Mucosa of descending colon (tissue), 3 donors: ENCODE measurements at regions not wholly inside any gene's neighbourhood (a gene's known extent, or its start where the extent isn't known, plus 50 kb on each side); places are given as distances from the start of the nearest gene placed in this dataset.

ENCODE experiments used
- ATAC-seq: fragments of 200-7000 bp; cut with Tn5 transposase; one replicate; pipeline ENCODE4 v1.9.1; 2020; ENCODE audit warnings: mild to moderate bottlenecking, moderate library complexity
- DNase-seq, 3 donors: peaks; one replicate each; pipeline ENCODE4 v3.0.0-alpha.2; 2020
- H3K36me3 ChIP-seq: fragments of 200-600 bp; one replicate; pipeline ENCODE4 v1.8.0; 2021; ENCODE audit warnings: low read depth, mild to moderate bottlenecking
- H3K4me1 ChIP-seq: fragments of 200-600 bp; one replicate; pipeline ENCODE4 v1.8.0; 2021; ENCODE audit warnings: low read depth, mild to moderate bottlenecking
- H3K4me3 ChIP-seq: fragments of 200-600 bp; one replicate; pipeline ENCODE4 v1.8.0; 2021; ENCODE audit warnings: mild to moderate bottlenecking
- H3K9me3 ChIP-seq: fragments of 200-600 bp; one replicate; pipeline ENCODE4 v1.8.0; 2021; ENCODE audit warnings: mild to moderate bottlenecking
- CTCF ChIP-seq: fragments of 200-600 bp; IDR thresholded peaks from one replicate; pipeline ENCODE4 v1.8.0; 2022; ENCODE audit warnings: antibody characterized with exemption, mild to moderate bottlenecking
- intact Hi-C, 2 donors: fragments of 100-400 bp; cut with DNase I in 1 of 2; cut with micrococcal nuclease in 1 of 2; formaldehyde crosslinking; loops; one replicate each; pipeline versions ENCODE4 v1.11.0 to v1.11.1; 2022; cut with DNase I, micrococcal nuclease
- donor health status: DM: no; HTN: no; CAD: no; lungs with moderate emphysema.
- donor health status: DM: no; HTN: no; CAD: no.
- donor health status: DM: no; HTN: yes; CAD: no.

GRCh38 chr3:74129611-74130010 is 484.8 kb downstream of the CNTN3 start:
- H3K36me3 ChIP-seq: no peaks in the 10 kb centered on the region
- DNase-seq (no peak), ATAC-seq (no peak)
- no peaks in the 10 kb centered on the region for H3K4me1 ChIP-seq
- no peak for TF ChIP-seq CTCF
- no peak overlapping the region for H3K4me3 ChIP-seq
- intact Hi-C loops: no loop called here
- H3K9me3 ChIP-seq: no peaks in the 10 kb centered on the region

GRCh38 chr3:74129056-74129455 is 485.4 kb downstream of the CNTN3 start:
- Histone ChIP-seq H3K9me3 (no peaks in the 10 kb centered on the region), H3K4me3 (no peak overlapping the region), H3K36me3 (no peaks in the 10 kb centered on the region), H3K4me1 (no peaks in the 10 kb centered on the region)
- DNase-seq: no peak
- no peak for ATAC-seq
- TF ChIP-seq CTCF: no peak
- intact Hi-C loops: no loop called here

- no peak overlapping the region for H3K4me3 ChIP-seq
- no peaks in the 10 kb centered on the region for H3K9me3 ChIP-seq
- intact Hi-C loops: no loop called here
- DNase-seq: no peak
- H3K4me1 ChIP-seq: no peaks in the 10 kb centered on the region
- no peaks in the 10 kb centered on the region for H3K36me3 ChIP-seq
- no peak for TF ChIP-seq CTCF
- ATAC-seq: no peak
These were observed 487.2 kb downstream of the CNTN3 start for GRCh38 chr3:74127256-74127655.

- no peak for TF ChIP-seq CTCF
- no peaks in the 10 kb centered on the region for H3K9me3 ChIP-seq
- no peaks in the 10 kb centered on the region for H3K4me1 ChIP-seq
- intact Hi-C loops: no loop called here
- H3K36me3 ChIP-seq: no peaks in the 10 kb centered on the region
- no peak for DNase-seq
- ATAC-seq: no peak
- H3K4me3 ChIP-seq: no peak overlapping the region
These were observed 489.7 kb downstream of the CNTN3 start for GRCh38 chr3:74124782-74125181.

GRCh38 chr3:74122281-74122680 is 492.2 kb downstream of the CNTN3 start:
- Histone ChIP-seq H3K4me3 (no peak overlapping the region), H3K9me3 (no peaks in the 10 kb centered on the region), H3K36me3 (no peaks in the 10 kb centered on the region), H3K4me1 (no peaks in the 10 kb centered on the region)
- intact Hi-C loops: no loop called here
- ATAC-seq: no peak
- DNase-seq: no peak
- TF ChIP-seq CTCF: no peak

GRCh38 chr3:74121761-74122160 is 492.7 kb downstream of the CNTN3 start:
- intact Hi-C loops: no loop called here
- TF ChIP-seq CTCF: no peak
- no peak for DNase-seq
- no peaks in the 10 kb centered on the region for H3K4me1 ChIP-seq
- ATAC-seq: no peak
- no peaks in the 10 kb centered on the region for H3K9me3 ChIP-seq
- H3K36me3 ChIP-seq: no peaks in the 10 kb centered on the region
- no peak overlapping the region for H3K4me3 ChIP-seq
